ENCODE measurements at regions not wholly inside any gene's neighbourhood (a gene's known extent, or its start where the extent isn't known, plus 50 kb on each side); places are given as distances from the start of the nearest gene placed in this dataset.

DNA sequence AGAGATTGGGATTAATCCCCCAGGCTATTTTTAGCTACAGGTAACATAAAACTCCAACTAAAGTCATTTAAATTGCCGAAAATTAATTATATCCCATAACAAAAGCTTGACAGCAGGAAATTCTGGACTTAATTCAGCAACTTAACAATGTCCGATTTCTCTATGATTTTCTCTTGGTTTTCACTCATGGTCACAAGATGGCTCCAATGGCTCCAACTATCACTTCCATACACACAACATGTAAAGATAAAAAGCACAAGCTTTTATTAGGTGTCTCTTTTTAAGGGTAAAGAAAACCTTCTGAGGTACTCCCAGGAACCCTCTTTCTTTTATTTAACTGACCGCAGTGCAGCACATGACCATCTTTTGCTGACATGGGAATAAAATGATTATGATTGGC lies 363.5 kb upstream of the PTBP2 start:
- TF ChIP-seq, protein P1, sequence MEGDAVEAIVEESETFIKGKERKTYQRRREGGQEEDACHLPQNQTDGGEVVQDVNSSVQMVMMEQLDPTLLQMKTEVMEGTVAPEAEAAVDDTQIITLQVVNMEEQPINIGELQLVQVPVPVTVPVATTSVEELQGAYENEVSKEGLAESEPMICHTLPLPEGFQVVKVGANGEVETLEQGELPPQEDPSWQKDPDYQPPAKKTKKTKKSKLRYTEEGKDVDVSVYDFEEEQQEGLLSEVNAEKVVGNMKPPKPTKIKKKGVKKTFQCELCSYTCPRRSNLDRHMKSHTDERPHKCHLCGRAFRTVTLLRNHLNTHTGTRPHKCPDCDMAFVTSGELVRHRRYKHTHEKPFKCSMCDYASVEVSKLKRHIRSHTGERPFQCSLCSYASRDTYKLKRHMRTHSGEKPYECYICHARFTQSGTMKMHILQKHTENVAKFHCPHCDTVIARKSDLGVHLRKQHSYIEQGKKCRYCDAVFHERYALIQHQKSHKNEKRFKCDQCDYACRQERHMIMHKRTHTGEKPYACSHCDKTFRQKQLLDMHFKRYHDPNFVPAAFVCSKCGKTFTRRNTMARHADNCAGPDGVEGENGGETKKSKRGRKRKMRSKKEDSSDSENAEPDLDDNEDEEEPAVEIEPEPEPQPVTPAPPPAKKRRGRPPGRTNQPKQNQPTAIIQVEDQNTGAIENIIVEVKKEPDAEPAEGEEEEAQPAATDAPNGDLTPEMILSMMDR (IDR thresholded peaks at IDR 0.05; ENCODE audit: insufficient read depth, low read length, poor library complexity, severe bottlenecking): no peak
- TF ChIP-seq EZH2phosphoT487 (conservative IDR thresholded peaks at IDR 0.05; ENCODE audit: low read length): no peak
